Choroid plexus epithelial cell (primary cell): ENCODE measurements at regions not wholly inside any gene's neighbourhood (a gene's known extent, or its start where the extent isn't known, plus 50 kb on each side); places are given as distances from the start of the nearest gene placed in this dataset.

Source experiments
- DNase-seq: peaks from one replicate; pipeline ENCODE4 v3.0.0-alpha.2; 2010; ENCODE audit warnings: low read depth
- H3K4me3 ChIP-seq: 2 replicates; pipeline ENCODE4 v1.5.1; 2011; ENCODE audit warnings: low read depth, mild to moderate bottlenecking, control low read depth, low read length, moderate library complexity
- TF ChIP-seq, protein P1 (sequence below): conservative IDR thresholded peaks from 2 replicates; pipeline ENCODE4 v1.5.1; 2011; ENCODE audit warnings: low read depth, mild to moderate bottlenecking, control low read depth, inconsistent platforms, low read length, moderate library complexity

DNA sequence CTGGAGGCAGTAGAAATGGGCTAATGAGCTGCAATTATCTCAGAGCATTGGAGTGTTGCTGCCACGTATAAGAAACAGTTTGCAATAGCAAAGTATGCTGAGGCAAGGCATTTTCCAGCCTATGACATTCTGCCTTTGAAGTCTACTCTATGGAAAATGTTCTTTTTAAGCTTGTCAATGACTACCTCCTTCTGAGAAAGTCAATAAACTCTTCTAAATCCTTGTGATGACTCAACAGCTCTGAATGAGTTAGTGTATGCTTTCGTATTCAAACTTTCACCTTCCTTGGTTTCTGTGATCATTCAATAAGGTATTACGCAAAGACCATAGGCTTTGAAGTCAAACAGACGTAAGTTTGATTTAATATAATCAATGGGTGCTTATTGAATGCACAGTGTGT, 111.2 kb downstream of the CAPZA3 start:
- peak; percentile 92 for DNase-seq
- TF ChIP-seq, protein P1, sequence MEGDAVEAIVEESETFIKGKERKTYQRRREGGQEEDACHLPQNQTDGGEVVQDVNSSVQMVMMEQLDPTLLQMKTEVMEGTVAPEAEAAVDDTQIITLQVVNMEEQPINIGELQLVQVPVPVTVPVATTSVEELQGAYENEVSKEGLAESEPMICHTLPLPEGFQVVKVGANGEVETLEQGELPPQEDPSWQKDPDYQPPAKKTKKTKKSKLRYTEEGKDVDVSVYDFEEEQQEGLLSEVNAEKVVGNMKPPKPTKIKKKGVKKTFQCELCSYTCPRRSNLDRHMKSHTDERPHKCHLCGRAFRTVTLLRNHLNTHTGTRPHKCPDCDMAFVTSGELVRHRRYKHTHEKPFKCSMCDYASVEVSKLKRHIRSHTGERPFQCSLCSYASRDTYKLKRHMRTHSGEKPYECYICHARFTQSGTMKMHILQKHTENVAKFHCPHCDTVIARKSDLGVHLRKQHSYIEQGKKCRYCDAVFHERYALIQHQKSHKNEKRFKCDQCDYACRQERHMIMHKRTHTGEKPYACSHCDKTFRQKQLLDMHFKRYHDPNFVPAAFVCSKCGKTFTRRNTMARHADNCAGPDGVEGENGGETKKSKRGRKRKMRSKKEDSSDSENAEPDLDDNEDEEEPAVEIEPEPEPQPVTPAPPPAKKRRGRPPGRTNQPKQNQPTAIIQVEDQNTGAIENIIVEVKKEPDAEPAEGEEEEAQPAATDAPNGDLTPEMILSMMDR, result no peak
- no peak overlapping the region for H3K4me3 ChIP-seq

- TF ChIP-seq, protein P1, result no peak
- no peak overlapping the region for H3K4me3 ChIP-seq
- no peak for DNase-seq
Measured at GRCh38 chr12:18849761-18850160, 111.8 kb downstream of the CAPZA3 start.

DNA sequence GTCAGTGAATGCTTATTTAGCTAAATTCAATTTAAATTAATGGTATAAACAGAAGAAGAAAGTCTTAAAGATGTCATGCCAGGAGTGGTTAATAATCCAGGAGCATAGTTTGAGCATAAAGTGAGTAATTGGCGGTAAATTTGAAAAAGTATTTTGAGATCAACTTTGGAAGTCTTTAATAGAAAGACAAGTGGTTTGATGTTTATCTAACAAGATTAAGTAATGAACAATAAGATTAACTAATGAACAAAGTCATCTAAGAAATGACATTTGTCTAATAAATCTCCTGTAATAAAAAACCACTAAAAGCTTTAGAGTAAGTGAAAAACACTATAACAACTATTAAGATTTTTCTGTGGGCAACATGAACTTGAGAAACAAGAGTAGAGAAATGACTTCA, 112.8 kb downstream of the CAPZA3 start:
- no peak overlapping the region for H3K4me3 ChIP-seq
- DNase-seq, result no peak
- TF ChIP-seq, protein P1, result no peak

- TF ChIP-seq, protein P1, result no peak
- H3K4me3 ChIP-seq, result no peak overlapping the region
- no peak for DNase-seq
Measured at GRCh38 chr12:18851271-18851670, 113.4 kb downstream of the CAPZA3 start.

GRCh38 chr12:18853570-18854366, 115.8 kb downstream of the CAPZA3 start:
- TF ChIP-seq, protein P1, result no peak
- no peak overlapping the region for H3K4me3 ChIP-seq
- no peak for DNase-seq

- no peak overlapping the region for H3K4me3 ChIP-seq
- DNase-seq, result no peak
- TF ChIP-seq, protein P1, result no peak
Measured at GRCh38 chr12:18857656-18858055, 119.7 kb downstream of the CAPZA3 start.

DNA sequence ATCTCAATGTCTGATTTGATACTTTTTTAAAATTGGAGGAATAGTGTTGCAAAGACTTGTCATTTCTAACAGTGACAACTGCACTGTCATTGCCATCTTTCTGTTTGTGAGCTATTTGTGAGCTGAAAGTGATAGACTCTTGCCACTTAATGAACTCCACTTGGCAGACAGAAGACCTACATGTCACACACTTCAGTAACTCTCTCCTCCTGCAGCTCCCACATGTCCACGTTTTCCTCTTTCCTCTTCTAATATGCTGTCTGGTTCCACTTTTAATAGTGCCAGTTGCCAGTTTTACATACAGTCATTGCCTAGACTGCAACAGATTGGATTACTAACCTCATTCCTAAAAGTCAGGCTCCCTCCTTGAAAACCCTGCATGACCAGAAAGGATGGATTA, 121.5 kb downstream of the CAPZA3 start:
- TF ChIP-seq, protein P1, result no peak
- no peak for DNase-seq
- no peak overlapping the region for H3K4me3 ChIP-seq
